Kidney epithelial cell (primary cell): ENCODE measurements at regions not wholly inside any gene's neighbourhood (a gene's known extent, or its start where the extent isn't known, plus 50 kb on each side); places are given as distances from the start of the nearest gene placed in this dataset.

Experiments used
- DNase-seq: peaks from one replicate; pipeline ENCODE4 v3.0.0-alpha.2; 2010; ENCODE audit warnings: low read depth
- H3K27me3 ChIP-seq: 2 replicates; pipeline ENCODE4 v1.6.0; 2011; ENCODE audit warnings: low read length; ENCODE audit not compliant: control insufficient read depth, insufficient read depth
- H3K36me3 ChIP-seq: 2 replicates; pipeline ENCODE4 v1.5.1; 2011; ENCODE audit warnings: low read length; ENCODE audit not compliant: control insufficient read depth, insufficient read depth
- H3K4me3 ChIP-seq: 2 replicates; pipeline ENCODE4 v1.5.1; 2011; ENCODE audit warnings: low read depth, mild to moderate bottlenecking, control low read depth, low read length
- TF ChIP-seq, protein P1 (sequence below): IDR thresholded peaks from 2 replicates; pipeline ENCODE4 v1.5.1; 2011; ENCODE audit warnings: mild to moderate bottlenecking, moderate library complexity, low read length, control low read depth, inconsistent platforms; ENCODE audit not compliant: insufficient read depth, poor library complexity, severe bottlenecking

DNA sequence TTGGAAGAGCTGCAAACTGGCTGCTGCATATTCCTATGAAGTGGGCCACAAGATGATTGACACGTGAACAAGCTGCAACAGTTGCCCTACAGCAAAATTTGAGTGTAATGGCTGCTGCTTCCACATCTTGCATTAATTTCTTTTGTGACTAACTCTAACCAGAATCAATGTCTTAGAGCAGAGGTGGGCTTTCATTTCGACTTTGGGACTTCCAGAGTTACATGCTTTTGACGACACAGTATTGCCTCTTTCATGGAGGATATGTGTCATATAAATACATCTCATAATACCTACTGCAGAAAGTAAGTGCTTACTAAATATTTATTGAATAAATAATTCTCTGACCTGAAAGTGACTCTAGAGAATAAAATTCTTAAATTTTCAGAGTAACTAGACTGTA is 340.7 kb upstream of the KCNH8 start:
- TF ChIP-seq, protein P1, sequence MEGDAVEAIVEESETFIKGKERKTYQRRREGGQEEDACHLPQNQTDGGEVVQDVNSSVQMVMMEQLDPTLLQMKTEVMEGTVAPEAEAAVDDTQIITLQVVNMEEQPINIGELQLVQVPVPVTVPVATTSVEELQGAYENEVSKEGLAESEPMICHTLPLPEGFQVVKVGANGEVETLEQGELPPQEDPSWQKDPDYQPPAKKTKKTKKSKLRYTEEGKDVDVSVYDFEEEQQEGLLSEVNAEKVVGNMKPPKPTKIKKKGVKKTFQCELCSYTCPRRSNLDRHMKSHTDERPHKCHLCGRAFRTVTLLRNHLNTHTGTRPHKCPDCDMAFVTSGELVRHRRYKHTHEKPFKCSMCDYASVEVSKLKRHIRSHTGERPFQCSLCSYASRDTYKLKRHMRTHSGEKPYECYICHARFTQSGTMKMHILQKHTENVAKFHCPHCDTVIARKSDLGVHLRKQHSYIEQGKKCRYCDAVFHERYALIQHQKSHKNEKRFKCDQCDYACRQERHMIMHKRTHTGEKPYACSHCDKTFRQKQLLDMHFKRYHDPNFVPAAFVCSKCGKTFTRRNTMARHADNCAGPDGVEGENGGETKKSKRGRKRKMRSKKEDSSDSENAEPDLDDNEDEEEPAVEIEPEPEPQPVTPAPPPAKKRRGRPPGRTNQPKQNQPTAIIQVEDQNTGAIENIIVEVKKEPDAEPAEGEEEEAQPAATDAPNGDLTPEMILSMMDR = no peak

DNA sequence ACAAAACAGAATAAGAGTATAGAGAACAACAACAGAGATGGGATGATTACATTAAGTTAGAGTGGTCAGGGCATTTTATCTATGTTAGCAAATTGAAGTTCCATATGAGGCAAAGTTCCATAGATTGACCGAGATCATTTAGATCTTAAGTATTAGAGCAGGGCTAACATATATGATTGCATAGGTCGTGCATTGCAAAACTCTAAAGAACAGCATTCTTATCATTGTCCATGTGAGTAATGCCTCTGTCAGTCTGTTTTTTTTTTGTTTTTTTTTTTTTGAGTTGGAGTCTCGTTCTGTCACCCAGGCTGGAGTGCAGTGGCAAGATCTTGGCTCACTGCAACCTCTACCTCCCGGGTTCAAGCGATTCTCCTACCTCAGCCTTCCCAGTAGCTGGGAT is 341.7 kb upstream of the KCNH8 start:
- TF ChIP-seq, protein P1 = no peak
- no peak for DNase-seq
- H3K4me3 ChIP-seq = no peak overlapping the region

More for the DNA sequence above, 340.7 kb upstream of the KCNH8 start:
- no peak for DNase-seq
- Histone ChIP-seq H3K27me3 (no peaks in the 10 kb centered on the region), H3K4me3 (no peak overlapping the region), H3K36me3 (no peaks in the 10 kb centered on the region)

DNA sequence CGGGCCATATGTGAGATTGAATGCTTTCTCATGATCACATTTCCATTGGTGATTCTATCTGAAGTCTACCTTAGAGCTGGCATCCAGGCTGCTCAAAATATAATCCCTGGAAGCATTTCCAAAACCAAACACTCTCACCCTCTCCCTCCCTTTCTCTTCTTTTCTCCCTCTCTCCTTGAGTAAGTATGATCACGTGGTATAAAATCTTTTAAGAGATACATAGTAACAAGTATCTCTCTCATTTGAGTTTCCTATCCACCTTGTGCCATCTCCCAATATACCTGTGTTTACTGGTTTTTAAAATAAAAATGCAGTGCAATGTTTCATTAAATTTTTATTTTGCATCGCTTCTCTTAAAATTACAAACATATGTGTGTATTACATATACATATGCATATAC is 350.9 kb upstream of the KCNH8 start:
- Histone ChIP-seq H3K36me3 (no peaks in the 10 kb centered on the region), H3K4me3 (no peak overlapping the region), H3K27me3 (no peaks in the 10 kb centered on the region)
- DNase-seq = no peak
- TF ChIP-seq, protein P1 = no peak

More for the DNA sequence above, 341.7 kb upstream of the KCNH8 start:
- Histone ChIP-seq H3K27me3 (no peaks in the 10 kb centered on the region), H3K36me3 (no peaks in the 10 kb centered on the region)

DNA sequence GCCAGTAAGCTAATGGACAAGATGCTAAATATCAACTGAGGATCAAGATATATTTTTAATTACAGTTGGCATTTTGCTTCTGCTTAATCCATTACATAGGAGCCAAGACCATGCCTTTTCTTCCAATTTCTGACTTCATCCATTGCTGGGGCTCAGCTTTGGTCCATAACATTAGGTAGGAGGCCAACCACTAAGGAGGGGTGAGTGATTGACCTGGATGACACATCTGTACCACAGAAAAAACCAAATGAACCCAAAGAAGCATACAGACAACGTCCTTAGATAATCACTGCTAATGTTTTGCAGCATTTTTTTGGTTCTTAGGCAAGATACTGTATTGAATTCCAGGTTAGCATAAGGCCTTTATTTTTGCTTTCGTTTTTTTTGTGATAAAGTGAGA is 353.2 kb upstream of the KCNH8 start:
- DNase-seq = no peak

DNA sequence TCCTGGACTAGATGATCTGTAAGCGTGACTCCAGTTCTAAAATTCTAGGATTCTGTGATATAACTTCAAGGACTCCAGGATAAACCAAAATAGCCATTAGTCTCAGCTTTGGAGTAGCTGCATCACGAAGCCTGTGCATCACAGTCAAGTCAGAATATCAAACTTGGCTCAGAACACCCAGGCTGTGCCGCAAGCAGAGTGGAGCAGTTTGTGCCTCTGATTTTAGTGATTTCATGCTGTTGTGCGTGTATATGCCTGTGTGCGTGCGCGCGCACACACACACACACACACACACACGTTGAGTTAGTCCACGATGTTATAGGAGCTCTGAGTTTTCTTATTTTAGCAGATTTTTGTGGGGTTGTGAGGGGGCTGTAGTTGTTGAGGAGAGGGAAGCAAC is 356.6 kb upstream of the KCNH8 start:
- H3K4me3 ChIP-seq = no peak overlapping the region
- DNase-seq = no peak
- H3K36me3 ChIP-seq = no peaks in the 10 kb centered on the region
- TF ChIP-seq, protein P1 = no peak
- H3K27me3 ChIP-seq = no peaks in the 10 kb centered on the region

More for the DNA sequence above, 353.2 kb upstream of the KCNH8 start:
- no peak overlapping the region for H3K4me3 ChIP-seq
- TF ChIP-seq, protein P1 = no peak
- no peaks in the 10 kb centered on the region for H3K36me3 ChIP-seq
- no peaks in the 10 kb centered on the region for H3K27me3 ChIP-seq

DNA sequence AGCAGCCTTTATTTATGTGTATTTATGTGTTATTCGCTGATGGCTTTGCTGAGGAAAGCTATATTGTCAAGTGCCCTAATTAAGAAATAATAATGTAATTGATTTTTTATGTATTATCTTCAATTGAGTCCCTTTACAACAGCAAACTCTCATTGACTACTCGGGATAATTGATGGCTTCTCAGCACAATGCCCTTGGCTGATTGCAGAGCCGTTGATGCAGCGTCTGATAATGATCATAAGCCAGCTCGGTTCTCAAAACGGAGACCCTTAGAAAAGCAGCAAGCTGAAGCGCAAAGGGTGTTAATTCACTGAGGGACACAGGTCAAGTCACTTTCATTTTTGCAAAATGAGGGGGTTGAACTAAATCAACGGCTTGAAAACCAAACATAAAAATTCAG is 357.1 kb upstream of the KCNH8 start:
- no peaks in the 10 kb centered on the region for H3K36me3 ChIP-seq
- DNase-seq = no peak
- TF ChIP-seq, protein P1 = no peak
- no peak overlapping the region for H3K4me3 ChIP-seq
- H3K27me3 ChIP-seq = no peaks in the 10 kb centered on the region
